CD8-positive, alpha-beta memory T cell (primary cell): ENCODE measurements at regions not wholly inside any gene's neighbourhood (a gene's known extent, or its start where the extent isn't known, plus 50 kb on each side); places are given as distances from the start of the nearest gene placed in this dataset.

Experiments used
- CTCF ChIA-PET: fragments of 350-600 bp; sonication (Branson Sonifier 250); formaldehyde crosslinking; loops from one replicate; lab custom pipeline; 2021; ENCODE audit warnings: antibody characterized with exemption; lab: Charles Lee
- POLR2A ChIA-PET: fragments of 350-600 bp; sonication (Branson Sonifier 250); formaldehyde crosslinking; loops from one replicate; lab custom pipeline; 2021; ENCODE audit warnings: antibody characterized with exemption; lab: Charles Lee
- DNase-seq, 5 donors: peaks; one replicate each; pipeline versions ENCODE4 v3.0.0 to v3.0.0-alpha.2; 2020 to 2022; ENCODE audit warnings: mixed read lengths in 1 of 5
- H3K27ac ChIP-seq: one replicate; pipeline ENCODE4 v1.7.0; 2013; ENCODE audit warnings: low read depth, mild to moderate bottlenecking, low read length, moderate library complexity
- H3K27me3 ChIP-seq: 2 replicates; pipeline ENCODE4 v1.7.0; 2013; ENCODE audit warnings: low read length, mild to moderate bottlenecking; ENCODE audit not compliant: insufficient read depth, poor library complexity, severe bottlenecking
- H3K36me3 ChIP-seq: 2 replicates; pipeline ENCODE4 v1.7.0; 2013; ENCODE audit warnings: mild to moderate bottlenecking, low read length, moderate library complexity; ENCODE audit not compliant: insufficient read depth
- H3K4me1 ChIP-seq: 2 replicates; pipeline ENCODE4 v1.7.0; 2013; ENCODE audit warnings: mild to moderate bottlenecking, low read length, moderate library complexity; ENCODE audit not compliant: insufficient read depth
- H3K4me3 ChIP-seq: 2 replicates; pipeline ENCODE4 v1.7.0; 2013; ENCODE audit warnings: mild to moderate bottlenecking, low read length
- H3K9me3 ChIP-seq: 2 replicates; pipeline ENCODE4 v1.7.0; 2013; ENCODE audit warnings: mild to moderate bottlenecking, low read length
- H3K27ac Mint-ChIP-seq, 8 donors: one replicate each; pipeline ENCODE4 v1.8.0; 2020 to 2021; ENCODE audit warnings: mixed read lengths in 8 of 8, mild to moderate bottlenecking in 6 of 8, inconsistent platforms in 3 of 8, moderate library complexity in 3 of 8
- H3K27me3 Mint-ChIP-seq, 2 donors: one replicate each; pipeline ENCODE4 v1.8.0; 2020 to 2021; ENCODE audit warnings: mixed read lengths in 2 of 2, mild to moderate bottlenecking in 1 of 2, moderate library complexity in 1 of 2
- H3K36me3 Mint-ChIP-seq, 3 donors: one replicate each; pipeline ENCODE4 v1.8.0; 2020 to 2021; ENCODE audit warnings: mixed read lengths in 3 of 3, inconsistent platforms in 1 of 3, mild to moderate bottlenecking in 1 of 3
- H3K4me1 Mint-ChIP-seq, 3 donors: one replicate each; pipeline ENCODE4 v1.8.0; 2020 to 2021; ENCODE audit warnings: mixed read lengths in 3 of 3, inconsistent platforms in 1 of 3, mild to moderate bottlenecking in 1 of 3
- H3K4me3 Mint-ChIP-seq, 7 donors: one replicate each; pipeline ENCODE4 v1.8.0; 2020 to 2021; ENCODE audit warnings: mixed read lengths in 7 of 7, mild to moderate bottlenecking in 6 of 7, moderate library complexity in 4 of 7, inconsistent platforms in 2 of 7
- H3K9me3 Mint-ChIP-seq, 5 donors: one replicate each; pipeline ENCODE4 v1.8.0; 2020 to 2022; ENCODE audit warnings: mixed read lengths in 5 of 5, mild to moderate bottlenecking in 3 of 5, moderate library complexity in 2 of 5, inconsistent platforms in 1 of 5

DNA sequence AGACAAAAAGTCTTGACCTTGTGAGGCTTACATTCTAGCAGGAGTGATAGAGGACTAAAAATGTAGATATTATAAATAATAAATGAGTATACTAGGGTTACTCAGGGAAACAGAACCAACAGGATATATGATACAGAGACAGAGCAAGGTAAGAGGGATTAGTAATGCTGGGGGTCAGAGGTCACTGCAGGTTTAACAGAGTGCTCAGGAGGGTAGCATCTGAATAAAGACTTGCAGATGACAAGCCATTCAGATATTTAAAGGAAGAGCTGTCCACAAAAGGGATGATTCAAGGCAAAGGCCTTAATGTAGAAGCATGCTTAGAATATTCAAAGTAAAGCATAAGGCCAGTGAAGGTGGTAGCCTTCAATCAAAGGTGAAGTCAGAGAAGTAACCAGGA lies 65.6 kb upstream of the SEMA6A start:
- Histone ChIP-seq H3K27me3 (no peaks in the 10 kb centered on the region), H3K27ac (no peak overlapping the region), H3K9me3 (no peaks in the 10 kb centered on the region), H3K4me3 (no peak overlapping the region), H3K4me1 (no peaks in the 10 kb centered on the region), H3K36me3 (no peaks in the 10 kb centered on the region)
- Mint-ChIP-seq H3K9me3 (peaks cover 0 to 3% (median 0%) of the 10 kb centered on the region in 5 donors), H3K27ac (no peak overlapping the region), H3K36me3 (no peaks in the 10 kb centered on the region), H3K27me3 (no peaks in the 10 kb centered on the region), H3K4me1 (no peaks in the 10 kb centered on the region), H3K4me3 (no peak overlapping the region)
- ChIA-PET CTCF (no interaction called here), POLR2A (no interaction called here)
- no peak for DNase-seq

DNA sequence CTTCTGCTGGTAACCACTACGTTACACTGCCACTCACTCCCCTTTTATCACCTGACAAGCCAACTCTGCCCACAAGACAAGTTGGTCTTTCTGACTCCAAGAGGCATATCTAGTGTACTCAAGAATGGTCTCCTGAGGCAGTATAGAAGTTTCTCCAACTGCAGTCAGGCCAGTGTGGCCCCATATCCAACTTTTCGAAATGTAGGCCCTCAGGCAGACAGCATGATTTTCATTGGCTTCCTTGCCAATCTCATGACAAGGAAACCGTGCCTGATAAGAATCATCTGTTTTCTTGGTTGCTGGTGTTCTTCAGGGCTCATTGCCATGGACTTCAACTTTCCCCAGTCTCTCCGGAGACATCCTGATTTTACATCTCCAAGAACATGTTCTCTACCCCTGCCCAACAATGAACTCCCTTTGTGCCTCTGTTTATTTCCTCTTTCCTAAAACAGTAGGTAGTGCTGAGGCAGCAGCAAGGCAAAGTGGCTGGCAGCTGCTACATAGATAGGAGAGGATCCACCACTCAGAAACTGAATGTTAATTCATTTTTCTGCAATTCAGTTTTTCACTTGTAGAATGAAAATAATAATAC lies 62.6 kb upstream of the SEMA6A start:
- Histone ChIP-seq H3K27me3 (no peaks in the 10 kb centered on the region), H3K4me3 (no peak overlapping the region), H3K36me3 (no peaks in the 10 kb centered on the region), H3K27ac (no peak overlapping the region), H3K9me3 (no peaks in the 10 kb centered on the region), H3K4me1 (no peaks in the 10 kb centered on the region)
- no peak for DNase-seq
- Mint-ChIP-seq H3K27ac (no peak overlapping the region), H3K4me3 (no peak overlapping the region), H3K9me3 (peaks cover 0 to 3% (median 0%) of the 10 kb centered on the region in 5 donors), H3K4me1 (no peaks in the 10 kb centered on the region), H3K27me3 (no peaks in the 10 kb centered on the region), H3K36me3 (no peaks in the 10 kb centered on the region)
- ChIA-PET CTCF (no interaction called here), POLR2A (no interaction called here)

- Mint-ChIP-seq H3K27me3 (no peaks in the 10 kb centered on the region), H3K9me3 (peaks cover 0 to 3% (median 0%) of the 10 kb centered on the region in 5 donors), H3K4me1 (no peaks in the 10 kb centered on the region), H3K4me3 (no peak overlapping the region), H3K36me3 (no peaks in the 10 kb centered on the region), H3K27ac (no peak overlapping the region)
- Histone ChIP-seq H3K9me3 (no peaks in the 10 kb centered on the region), H3K4me1 (no peaks in the 10 kb centered on the region), H3K27ac (no peak overlapping the region), H3K36me3 (no peaks in the 10 kb centered on the region), H3K27me3 (no peaks in the 10 kb centered on the region), H3K4me3 (no peak overlapping the region)
- ChIA-PET POLR2A (no interaction called here), CTCF (no interaction called here)
- no peak for DNase-seq
These were observed 58.3 kb upstream of the SEMA6A start for GRCh38 chr5:116632890-116633289.

GRCh38 chr5:116631147-116631546 lies 56.5 kb upstream of the SEMA6A start:
- DNase-seq: no peak
- Histone ChIP-seq H3K4me1 (no peaks in the 10 kb centered on the region), H3K9me3 (no peaks in the 10 kb centered on the region), H3K36me3 (no peaks in the 10 kb centered on the region), H3K27me3 (no peaks in the 10 kb centered on the region), H3K27ac (no peak overlapping the region), H3K4me3 (no peak overlapping the region)
- no peaks in the 10 kb centered on the region for H3K4me1 Mint-ChIP-seq
- no peaks in the 10 kb centered on the region for H3K36me3 Mint-ChIP-seq
- ChIA-PET CTCF (no interaction called here), POLR2A (no interaction called here)
- no peak overlapping the region for H3K27ac Mint-ChIP-seq
- no peaks in the 10 kb centered on the region for H3K27me3 Mint-ChIP-seq
- no peaks in the 10 kb centered on the region for H3K9me3 Mint-ChIP-seq
- H3K4me3 Mint-ChIP-seq: no peak overlapping the region

DNA sequence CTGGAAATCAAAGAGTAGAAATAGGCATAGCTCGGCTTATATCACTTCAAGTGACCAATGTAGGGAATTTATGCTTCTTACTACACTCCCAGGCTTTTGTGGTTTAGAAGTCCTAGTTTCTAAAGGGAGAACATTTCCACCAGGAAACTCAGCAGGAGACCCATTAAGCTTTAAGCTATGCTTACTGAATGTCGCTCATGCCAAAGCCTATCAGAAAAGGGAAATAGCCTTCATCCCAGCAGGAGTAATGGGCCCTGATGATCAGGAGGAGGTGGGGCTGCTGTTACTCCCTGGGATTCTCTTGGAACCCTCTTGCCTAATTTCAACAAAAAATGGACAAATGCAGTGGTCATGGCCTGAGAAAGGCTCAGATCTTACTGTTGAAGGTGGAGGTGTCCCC lies 54.5 kb upstream of the SEMA6A start:
- Mint-ChIP-seq H3K27ac (no peak overlapping the region), H3K36me3 (no peaks in the 10 kb centered on the region), H3K4me3 (no peak overlapping the region), H3K27me3 (peaks cover 1 to 3% of the 10 kb centered on the region in 2 donors), H3K4me1 (no peaks in the 10 kb centered on the region), H3K9me3 (no peaks in the 10 kb centered on the region)
- no peak for DNase-seq
- CTCF ChIA-PET: no interaction called here
- H3K27ac ChIP-seq: no peak overlapping the region
- H3K4me3 ChIP-seq: no peak overlapping the region
- no peaks in the 10 kb centered on the region for H3K27me3 ChIP-seq
- no peaks in the 10 kb centered on the region for H3K9me3 ChIP-seq
- POLR2A ChIA-PET: no interaction called here
- H3K36me3 ChIP-seq: no peaks in the 10 kb centered on the region
- no peaks in the 10 kb centered on the region for H3K4me1 ChIP-seq

GRCh38 chr5:116626945-116627679 lies 52.5 kb upstream of the SEMA6A start:
- peaks cover 1 to 3% of the 10 kb centered on the region in 2 donors for H3K27me3 Mint-ChIP-seq
- ChIA-PET CTCF (no interaction called here), POLR2A (no interaction called here)
- Histone ChIP-seq H3K27ac (no peak overlapping the region), H3K4me1 (no peaks in the 10 kb centered on the region), H3K9me3 (no peaks in the 10 kb centered on the region), H3K27me3 (no peaks in the 10 kb centered on the region), H3K36me3 (no peaks in the 10 kb centered on the region), H3K4me3 (no peak overlapping the region)
- no peaks in the 10 kb centered on the region for H3K9me3 Mint-ChIP-seq
- H3K4me1 Mint-ChIP-seq: no peaks in the 10 kb centered on the region
- no peak for DNase-seq
- H3K27ac Mint-ChIP-seq: no peak overlapping the region
- no peaks in the 10 kb centered on the region for H3K36me3 Mint-ChIP-seq
- no peak overlapping the region for H3K4me3 Mint-ChIP-seq

GRCh38 chr5:116626272-116626723 lies 51.7 kb upstream of the SEMA6A start:
- no peaks in the 10 kb centered on the region for H3K27me3 ChIP-seq
- H3K36me3 Mint-ChIP-seq: no peaks in the 10 kb centered on the region
- H3K4me1 Mint-ChIP-seq: no peaks in the 10 kb centered on the region
- H3K4me1 ChIP-seq: no peaks in the 10 kb centered on the region
- H3K9me3 ChIP-seq: no peaks in the 10 kb centered on the region
- no peak for DNase-seq
- no peak overlapping the region for H3K27ac Mint-ChIP-seq
- CTCF ChIA-PET: no interaction called here
- POLR2A ChIA-PET: no interaction called here
- no peaks in the 10 kb centered on the region for H3K9me3 Mint-ChIP-seq
- H3K4me3 Mint-ChIP-seq: no peak overlapping the region
- H3K4me3 ChIP-seq: no peak overlapping the region
- no peak overlapping the region for H3K27ac ChIP-seq
- peaks cover 1 to 3% of the 10 kb centered on the region in 2 donors for H3K27me3 Mint-ChIP-seq
- H3K36me3 ChIP-seq: no peaks in the 10 kb centered on the region
